GM19468 (cell line): ENCODE measurements at regions not wholly inside any gene's neighbourhood (a gene's known extent, or its start where the extent isn't known, plus 50 kb on each side); places are given as distances from the start of the nearest gene placed in this dataset.
"Not testable (repeated sequence)": the region's sequence is repeated elsewhere in the genome, so short reads cannot be mapped to it uniquely, and the experiment has no call there.

Experiments
- ATAC-seq: cut with Tn5 transposase; IDR thresholded peaks from one replicate; pipeline ENCODE4 v1.9.1; 2021; ENCODE audit warnings: mild to moderate bottlenecking, moderate library complexity, moderate number of reproducible peaks; ENCODE audit not compliant: unreplicated experiment; ENCODE audit errors: extremely low read depth

GRCh38 chr6:156269751-156270369 lies 507.3 kb upstream of the ARID1B start:
- no peak for ATAC-seq

GRCh38 chr6:156268849-156269248 lies 508.3 kb upstream of the ARID1B start:
- ATAC-seq = no peak

DNA sequence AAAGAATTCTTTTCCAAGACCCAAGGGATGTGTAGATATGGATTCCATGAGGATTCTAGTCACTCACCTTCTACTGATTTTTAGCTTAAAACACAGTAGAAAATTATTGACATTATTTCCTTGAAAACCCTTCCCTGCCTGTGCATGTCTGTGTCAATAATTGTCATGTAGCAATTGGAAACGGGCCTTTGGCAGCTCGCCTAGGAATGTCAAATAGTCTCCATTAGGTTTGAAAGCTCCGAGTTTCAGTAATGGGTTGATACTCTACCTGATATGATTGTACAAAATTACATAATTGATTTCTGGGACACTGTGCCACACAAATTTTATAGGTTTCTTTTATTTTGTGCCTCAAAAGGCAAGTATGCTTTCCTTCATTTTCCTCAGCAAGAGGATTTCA lies 515.2 kb upstream of the ARID1B start:
- ATAC-seq = no peak

DNA sequence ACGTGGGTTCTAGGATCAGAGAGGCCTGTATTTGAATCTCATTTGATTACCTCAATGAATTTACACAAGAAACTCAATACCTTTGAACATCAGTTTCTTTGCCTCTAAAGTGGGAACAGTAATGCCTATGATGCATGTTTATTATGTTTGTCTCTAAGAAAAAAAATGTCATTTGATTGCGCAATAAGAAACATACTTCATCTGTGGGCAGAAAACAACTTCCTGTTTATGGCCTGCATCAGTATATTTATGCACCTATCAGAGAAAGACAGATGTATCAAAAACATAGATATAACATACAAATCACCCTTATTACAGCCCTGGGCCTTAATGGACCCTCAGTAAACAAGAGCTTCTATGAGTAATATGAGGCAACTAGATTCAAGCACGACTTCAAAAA lies 516.4 kb upstream of the ARID1B start:
- no peak for ATAC-seq

DNA sequence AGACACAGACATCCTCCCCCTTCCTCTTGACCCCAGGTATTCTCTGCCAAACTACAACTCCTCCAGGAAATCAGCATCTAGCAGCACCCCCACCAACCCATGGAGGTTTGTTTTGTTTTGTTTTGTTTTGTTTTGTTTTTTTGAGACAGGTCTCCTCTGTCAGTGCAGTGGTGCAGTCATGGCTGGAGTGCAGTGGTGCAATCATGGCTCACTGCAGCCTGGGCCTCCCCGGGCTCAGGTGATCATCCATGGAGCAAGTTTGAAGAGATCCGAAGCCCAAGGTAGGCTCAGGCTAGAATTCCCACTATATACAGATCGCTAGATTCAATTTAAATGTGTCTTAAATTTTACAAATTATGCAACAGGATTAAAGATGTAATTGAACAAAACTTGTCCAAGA lies 518.2 kb upstream of the ARID1B start:
- no peak for ATAC-seq

DNA sequence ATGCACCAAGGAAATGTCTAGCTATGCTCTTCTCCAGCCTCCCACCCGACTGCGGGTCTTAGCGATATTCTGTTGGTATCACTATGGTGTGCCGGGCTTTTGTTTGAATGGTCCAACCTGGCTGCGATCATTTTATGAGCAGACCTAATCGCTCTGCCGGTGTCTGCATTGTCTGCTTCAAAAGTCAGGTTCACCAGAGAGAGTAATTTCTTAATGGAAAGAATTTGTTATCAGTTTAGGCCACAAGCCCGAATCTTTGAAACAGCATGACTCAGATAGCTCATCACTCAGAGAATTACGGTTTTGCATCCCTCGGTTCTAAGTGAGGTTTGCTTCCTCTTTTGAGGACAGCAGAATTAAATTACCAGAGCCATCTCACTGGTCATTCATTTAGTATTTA lies 521.0 kb upstream of the ARID1B start:
- no peak for ATAC-seq

- ATAC-seq = no peak
Measured at GRCh38 chr6:156254240-156254639, 522.9 kb upstream of the ARID1B start.

GRCh38 chr6:156250593-156250992 lies 526.6 kb upstream of the ARID1B start:
- ATAC-seq = no peak

- ATAC-seq = no peak
Measured at GRCh38 chr6:156242206-156242605, 535.0 kb upstream of the ARID1B start.

DNA sequence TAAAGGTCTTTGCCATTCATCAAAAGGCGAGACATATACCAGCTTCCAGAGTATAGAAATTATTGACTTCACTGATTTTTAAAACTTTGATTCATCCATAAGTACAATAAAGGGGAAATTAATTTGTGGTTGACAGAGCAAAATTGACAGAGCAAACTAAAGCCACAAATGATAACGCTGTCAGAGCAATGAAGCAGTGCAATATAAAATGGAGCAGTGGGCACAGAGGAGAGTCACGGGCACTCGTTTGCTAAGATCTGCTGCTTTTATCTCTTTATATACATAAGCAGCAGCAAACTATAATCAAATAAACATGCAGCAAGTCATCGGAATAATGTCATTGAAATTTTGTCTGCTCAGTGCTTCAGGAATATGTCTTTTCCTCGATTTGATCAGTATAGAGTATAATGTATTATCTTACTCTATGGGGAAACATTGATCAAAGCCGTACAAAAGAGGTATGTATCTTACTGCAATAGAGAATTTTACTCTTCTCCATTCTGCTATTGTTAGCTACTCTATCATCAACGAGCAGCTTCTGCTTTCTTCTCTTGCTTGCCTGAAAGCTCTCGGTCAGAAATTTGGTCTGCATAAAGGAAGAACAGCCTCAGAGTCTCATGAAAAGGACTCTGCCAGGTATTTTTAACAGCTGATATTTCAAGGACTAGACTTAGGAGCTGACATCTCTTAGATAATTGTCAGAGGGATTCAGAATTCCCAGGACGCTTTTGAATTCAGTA lies 546.0 kb upstream of the ARID1B start:
- no peak for ATAC-seq

DNA sequence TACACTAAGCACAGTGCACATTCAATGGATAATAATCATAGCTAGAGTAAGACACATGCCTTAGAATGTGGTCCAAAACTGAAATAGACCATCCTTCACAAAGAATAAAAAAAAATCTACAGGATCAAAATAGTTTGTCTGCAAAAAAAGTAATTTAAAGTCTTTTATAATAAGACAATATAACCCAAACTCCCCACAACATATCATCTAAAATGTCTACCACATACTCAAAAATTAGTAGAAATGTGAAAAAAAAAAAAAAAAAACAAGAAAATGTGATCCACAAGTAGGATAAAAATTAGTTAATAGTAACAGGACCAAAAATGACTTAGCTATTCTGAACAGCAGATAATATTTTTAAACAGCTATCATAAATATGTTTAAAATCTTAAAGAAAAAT lies 557.2 kb upstream of the ARID1B start:
- ATAC-seq = no peak

- ATAC-seq = no peak
Measured at GRCh38 chr6:156205678-156206077, 571.5 kb upstream of the ARID1B start.

DNA sequence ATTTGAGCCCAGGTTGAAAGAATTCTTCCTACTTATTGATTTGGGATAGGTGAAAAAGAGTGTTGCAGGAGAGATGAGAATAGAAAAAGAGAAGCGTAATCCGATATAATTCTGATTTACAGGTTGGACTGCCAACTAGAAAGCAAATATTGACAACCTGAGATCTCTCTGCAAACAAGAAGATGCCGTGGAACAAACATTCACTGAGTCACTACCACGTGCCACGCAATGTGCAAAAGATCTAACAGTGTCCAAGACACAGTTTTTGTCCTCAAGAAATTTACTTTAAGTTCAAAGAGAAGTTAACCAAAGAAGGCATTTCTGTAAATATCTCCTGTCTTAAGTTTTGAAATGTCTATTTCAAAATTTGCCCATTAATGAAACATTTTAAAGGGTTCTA lies 578.0 kb upstream of the ARID1B start:
- ATAC-seq = no peak

GRCh38 chr6:156197513-156197912 lies 579.7 kb upstream of the ARID1B start:
- ATAC-seq = no peak

- no peak for ATAC-seq
Measured at GRCh38 chr6:156194981-156195380, 582.2 kb upstream of the ARID1B start.

DNA sequence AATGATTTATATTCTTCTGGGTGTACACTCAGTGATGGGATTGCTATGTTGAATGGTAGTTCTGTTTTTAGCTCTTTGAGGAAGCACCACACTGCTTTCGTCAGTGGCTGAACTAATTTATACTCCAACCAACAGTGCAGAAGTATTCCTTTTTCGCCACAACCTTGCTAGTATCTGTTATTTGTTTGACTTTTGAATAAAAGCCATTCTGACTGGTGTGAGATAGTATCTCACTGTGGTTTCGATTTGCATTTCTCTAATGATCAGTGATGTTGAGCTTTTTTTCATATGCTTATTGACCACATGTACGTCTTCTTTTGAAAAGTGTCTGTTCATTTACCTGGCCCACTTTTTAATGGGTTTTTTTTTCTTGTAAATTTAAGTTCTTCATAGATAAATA lies 583.8 kb upstream of the ARID1B start:
- ATAC-seq = no peak

GRCh38 chr6:156191895-156192294 lies 585.3 kb upstream of the ARID1B start:
- no peak for ATAC-seq

GRCh38 chr6:156191390-156191789 lies 585.8 kb upstream of the ARID1B start:
- not testable (repeated sequence) for ATAC-seq

DNA sequence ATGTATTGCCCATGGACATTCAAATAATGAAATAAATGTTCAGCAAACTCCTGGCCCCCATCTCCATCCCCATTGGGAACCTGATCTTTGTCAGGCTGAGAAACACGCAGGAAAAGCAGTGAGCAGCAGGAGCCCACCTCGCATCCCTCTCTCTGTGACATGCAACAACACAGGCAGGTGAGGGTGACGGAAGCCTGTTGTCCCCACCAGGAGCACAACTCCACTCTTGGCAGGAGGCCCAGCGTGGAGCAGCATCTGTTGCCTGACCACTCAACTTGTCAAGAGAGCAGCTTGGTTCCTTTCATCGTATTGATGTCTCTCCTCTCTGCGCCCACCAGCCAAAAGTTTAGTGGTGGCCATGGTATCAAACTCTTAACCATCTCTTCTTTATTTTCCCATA lies 586.9 kb upstream of the ARID1B start:
- ATAC-seq = no peak

DNA sequence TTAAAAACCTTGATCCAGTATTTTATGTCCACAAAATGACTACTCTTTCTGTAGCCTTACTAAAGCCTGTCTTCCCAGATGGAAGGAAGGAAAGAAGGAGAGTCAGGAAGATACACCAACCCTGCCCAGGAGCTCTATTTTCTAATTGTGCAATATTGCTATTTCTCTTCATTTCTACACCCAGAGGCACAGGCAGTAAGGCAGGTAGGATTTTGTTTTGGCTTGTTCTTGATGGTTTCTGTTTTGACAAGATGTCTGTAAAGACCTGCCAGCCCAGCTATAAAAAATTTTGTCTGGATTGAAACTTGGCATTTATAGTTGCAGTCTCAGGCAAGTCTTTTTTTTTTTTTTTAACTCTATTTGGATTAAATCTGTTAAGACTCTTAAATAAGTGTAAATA lies 587.5 kb upstream of the ARID1B start:
- ATAC-seq = no peak

- no peak for ATAC-seq
Measured at GRCh38 chr6:156189195-156189594, 588.0 kb upstream of the ARID1B start.

- no peak for ATAC-seq
Measured at GRCh38 chr6:156185113-156185512, 592.1 kb upstream of the ARID1B start.
